SIG-M5 (cell line): ENCODE measurements at regions not wholly inside any gene's neighbourhood (a gene's known extent, or its start where the extent isn't known, plus 50 kb on each side); places are given as distances from the start of the nearest gene placed in this dataset.
"Not testable (repeated sequence)": the region's sequence is repeated elsewhere in the genome, so short reads cannot be mapped to it uniquely, and the experiment has no call there.

Experiments
- DNase-seq: peaks from one replicate; lab custom pipeline; 2025; lab: John Stamatoyannopoulos, UW

- no peak for DNase-seq
Observed at GRCh38 chr12:68479261-68479895, 131.3 kb upstream of the RAP1B start.

GRCh38 chr12:68479896-68480291 lies 130.8 kb upstream of the RAP1B start:
- DNase-seq, result no peak

- no peak for DNase-seq
Observed at GRCh38 chr12:68480526-68480925, 130.2 kb upstream of the RAP1B start.

- DNase-seq, result no peak
Observed at GRCh38 chr12:68481181-68481941, 129.3 kb upstream of the RAP1B start.

GRCh38 chr12:68482014-68482413 lies 128.7 kb upstream of the RAP1B start:
- DNase-seq, result no peak

- no peak for DNase-seq
Observed at GRCh38 chr12:68482660-68483059, 128.0 kb upstream of the RAP1B start.

- DNase-seq, result no peak
Observed at GRCh38 chr12:68483592-68484383, 126.9 kb upstream of the RAP1B start.

- DNase-seq, result not testable (repeated sequence)
Observed at GRCh38 chr12:68484578-68484977, 126.1 kb upstream of the RAP1B start.

GRCh38 chr12:68486449-68486848 lies 124.2 kb upstream of the RAP1B start:
- DNase-seq, result not testable (repeated sequence)

GRCh38 chr12:68487721-68488309 lies 122.9 kb upstream of the RAP1B start:
- DNase-seq, result no peak

- DNase-seq, result no peak
Observed at GRCh38 chr12:68489273-68489672, 121.4 kb upstream of the RAP1B start.

GRCh38 chr12:68490476-68490875 lies 120.2 kb upstream of the RAP1B start:
- no peak for DNase-seq

- no peak for DNase-seq
Observed at GRCh38 chr12:68491204-68491960, 119.3 kb upstream of the RAP1B start.

GRCh38 chr12:68495336-68496070 lies 115.2 kb upstream of the RAP1B start:
- no peak for DNase-seq

- DNase-seq, result no peak
Observed at GRCh38 chr12:68497107-68497506, 113.6 kb upstream of the RAP1B start.

GRCh38 chr12:68497702-68498101 lies 113.0 kb upstream of the RAP1B start:
- DNase-seq, result no peak

GRCh38 chr12:68498736-68499135 lies 112.0 kb upstream of the RAP1B start:
- no peak for DNase-seq

GRCh38 chr12:68499616-68500015 lies 111.1 kb upstream of the RAP1B start:
- DNase-seq, result no peak

- no peak for DNase-seq
Observed at GRCh38 chr12:68501226-68501625, 109.5 kb upstream of the RAP1B start.

- no peak for DNase-seq
Observed at GRCh38 chr12:68505970-68506369, 104.7 kb upstream of the RAP1B start.

GRCh38 chr12:68506619-68507018 lies 104.1 kb upstream of the RAP1B start:
- no peak for DNase-seq
